Smooth muscle cell (in vitro differentiated cells): ENCODE measurements at regions not wholly inside any gene's neighbourhood (a gene's known extent, or its start where the extent isn't known, plus 50 kb on each side); places are given as distances from the start of the nearest gene placed in this dataset.
"Not testable (repeated sequence)": the region's sequence is repeated elsewhere in the genome, so short reads cannot be mapped to it uniquely, and the experiment has no call there.

Experiments
- DNase-seq: peaks from one replicate; lab custom pipeline; 2025; ENCODE audit not compliant: unreplicated experiment; lab: John Stamatoyannopoulos, UW
- H2AFZ ChIP-seq: fragments of 200-600 bp; sonication (generic); 2 replicates; pipeline ENCODE4 v1.6.0; 2016; ENCODE audit warnings: antibody characterized with exemption, low read depth, mild to moderate bottlenecking
- H3F3A ChIP-seq: fragments of 200-600 bp; sonication (generic); 2 replicates; pipeline ENCODE4 v1.6.0; 2017; ENCODE audit warnings: antibody characterized with exemption, low read depth
- H3K27ac ChIP-seq: fragments of 200-600 bp; sonication (generic); 2 replicates; pipeline ENCODE4 v1.5.1; 2016; ENCODE audit warnings: low read depth, mild to moderate bottlenecking
- H3K27me3 ChIP-seq: fragments of 200-600 bp; sonication (generic); 2 replicates; pipeline ENCODE4 v1.6.1; 2016; ENCODE audit warnings: low read depth, mild to moderate bottlenecking
- H3K36me3 ChIP-seq: fragments of 200-600 bp; sonication (generic); 2 replicates; pipeline ENCODE4 v1.5.1; 2016; ENCODE audit warnings: low read depth
- H3K4me1 ChIP-seq: fragments of 200-600 bp; sonication (generic); 2 replicates; pipeline ENCODE4 v1.5.1; 2016; ENCODE audit warnings: low read depth
- H3K4me2 ChIP-seq: fragments of 200-600 bp; sonication (generic); 2 replicates; pipeline ENCODE4 v1.6.0; 2016; ENCODE audit warnings: mild to moderate bottlenecking
- H3K4me3 ChIP-seq: fragments of 200-600 bp; sonication (generic); 2 replicates; pipeline ENCODE4 v1.5.1; 2016; ENCODE audit warnings: mild to moderate bottlenecking
- H3K79me2 ChIP-seq: fragments of 200-600 bp; sonication (generic); 2 replicates; pipeline ENCODE4 v1.6.0; 2016; ENCODE audit warnings: low read depth, mild to moderate bottlenecking
- H3K9ac ChIP-seq: fragments of 200-600 bp; sonication (generic); 2 replicates; pipeline ENCODE4 v1.6.0; 2016; ENCODE audit warnings: low read depth
- H3K9me3 ChIP-seq: fragments of 200-600 bp; sonication (generic); replicated peaks from 2 replicates; pipeline ENCODE4 v1.5.1; 2016; ENCODE audit warnings: low read depth
- H4K20me1 ChIP-seq: fragments of 200-600 bp; sonication (generic); 2 replicates; pipeline ENCODE4 v1.6.0; 2016; ENCODE audit warnings: low read depth
- WGBS: methylation state at CpG from one replicate; pipeline ENCODE4 v1.1.7; 2016; ENCODE audit warnings: low lambda C conversion rate; 5-methylcytosine and 5-hydroxymethylcytosine counted together
- TF ChIP-seq, protein P1 (sequence below): fragments of 200-600 bp; sonication (generic); IDR thresholded peaks from 2 replicates; pipeline ENCODE4 v1.5.1; 2017; ENCODE audit warnings: borderline replicate concordance, mild to moderate bottlenecking, antibody characterized with exemption; ENCODE audit not compliant: insufficient read depth, poor library complexity, severe bottlenecking

DNA sequence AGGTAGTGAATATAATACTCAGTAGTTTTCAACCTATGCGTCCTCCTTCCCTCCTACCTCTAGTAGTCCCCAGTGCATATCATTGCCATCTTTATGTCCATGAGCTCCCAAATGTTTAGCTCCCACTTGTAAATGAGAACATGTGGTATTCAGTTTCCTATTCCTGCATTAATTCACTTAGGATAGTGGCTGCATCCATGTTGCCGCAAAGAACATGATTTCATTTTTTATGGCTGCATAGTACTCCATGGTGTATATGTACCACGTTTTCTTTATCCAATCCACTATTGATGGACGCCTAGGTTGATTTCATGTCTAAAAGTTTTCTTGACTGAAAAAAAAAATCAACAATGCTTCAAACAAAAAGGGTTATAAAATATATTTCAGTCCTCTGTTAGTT lies 303.4 kb upstream of the SGCG start:
- Histone ChIP-seq H3K4me2 (no peak overlapping the region), H3K4me1 (no peaks in the 10 kb centered on the region), H3K4me3 (no peak overlapping the region), H3K27me3 (no peaks in the 10 kb centered on the region), H3K36me3 (no peaks in the 10 kb centered on the region), H3K79me2 (no peaks in the 10 kb centered on the region), H3K9ac (no peak overlapping the region), H4K20me1 (no peaks in the 10 kb centered on the region), H3K9me3 (no peaks in the 10 kb centered on the region), H3F3A (no peaks in the 10 kb centered on the region), H3K27ac (no peak overlapping the region), H2AFZ (no peak overlapping the region)
- no peak for DNase-seq
- 89% methylated on average over 4 of the region's 4 CpGs for WGBS
- TF ChIP-seq, protein P1, sequence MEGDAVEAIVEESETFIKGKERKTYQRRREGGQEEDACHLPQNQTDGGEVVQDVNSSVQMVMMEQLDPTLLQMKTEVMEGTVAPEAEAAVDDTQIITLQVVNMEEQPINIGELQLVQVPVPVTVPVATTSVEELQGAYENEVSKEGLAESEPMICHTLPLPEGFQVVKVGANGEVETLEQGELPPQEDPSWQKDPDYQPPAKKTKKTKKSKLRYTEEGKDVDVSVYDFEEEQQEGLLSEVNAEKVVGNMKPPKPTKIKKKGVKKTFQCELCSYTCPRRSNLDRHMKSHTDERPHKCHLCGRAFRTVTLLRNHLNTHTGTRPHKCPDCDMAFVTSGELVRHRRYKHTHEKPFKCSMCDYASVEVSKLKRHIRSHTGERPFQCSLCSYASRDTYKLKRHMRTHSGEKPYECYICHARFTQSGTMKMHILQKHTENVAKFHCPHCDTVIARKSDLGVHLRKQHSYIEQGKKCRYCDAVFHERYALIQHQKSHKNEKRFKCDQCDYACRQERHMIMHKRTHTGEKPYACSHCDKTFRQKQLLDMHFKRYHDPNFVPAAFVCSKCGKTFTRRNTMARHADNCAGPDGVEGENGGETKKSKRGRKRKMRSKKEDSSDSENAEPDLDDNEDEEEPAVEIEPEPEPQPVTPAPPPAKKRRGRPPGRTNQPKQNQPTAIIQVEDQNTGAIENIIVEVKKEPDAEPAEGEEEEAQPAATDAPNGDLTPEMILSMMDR = no peak

DNA sequence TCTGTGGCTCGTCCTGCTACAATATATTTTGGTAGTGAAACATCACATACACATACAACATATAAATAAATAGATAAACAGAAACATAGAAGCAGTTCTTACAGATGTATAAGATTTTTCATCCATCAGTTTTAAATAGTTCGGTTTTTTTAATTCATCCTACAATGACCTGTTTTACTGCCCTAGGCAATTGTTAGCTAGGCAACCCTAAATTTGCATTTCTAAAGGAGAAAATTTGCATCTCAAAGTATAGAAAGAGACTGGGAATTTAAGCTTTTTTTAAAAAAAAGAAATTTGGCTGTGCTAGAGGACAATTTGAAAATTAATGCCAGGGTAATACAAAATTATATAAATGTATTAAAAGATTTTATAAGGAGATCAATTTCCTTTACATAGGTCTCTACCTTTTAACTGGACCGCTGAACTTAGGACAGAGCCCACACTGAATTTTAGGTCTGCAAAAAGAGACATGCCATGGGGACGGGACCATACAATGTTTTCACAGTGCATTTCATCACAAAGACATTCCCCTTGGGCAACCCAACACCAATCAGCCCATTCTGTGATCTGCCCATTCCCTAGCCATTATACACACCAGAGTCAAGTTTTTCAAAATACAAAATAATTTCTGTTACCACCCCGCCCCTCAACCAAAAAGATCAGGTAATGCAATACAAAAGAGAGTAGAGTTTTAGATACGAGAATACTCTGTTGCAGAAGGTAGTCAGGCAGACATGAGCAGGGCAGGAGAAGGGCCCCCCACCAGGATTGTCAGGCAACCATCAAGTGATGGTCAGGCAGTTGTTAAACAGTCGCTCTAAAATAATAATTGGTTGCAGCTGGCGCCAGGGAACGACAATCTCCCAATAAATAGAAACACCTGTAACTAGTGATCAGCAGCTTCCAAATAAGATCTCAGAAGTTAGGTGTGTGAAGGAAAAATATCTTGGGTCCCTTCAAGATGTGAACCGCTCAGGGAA lies 299.7 kb upstream of the SGCG start:
- no peaks in the 10 kb centered on the region for H3K36me3 ChIP-seq
- no peaks in the 10 kb centered on the region for H3F3A ChIP-seq
- no peak for DNase-seq
- no peaks in the 10 kb centered on the region for H3K79me2 ChIP-seq
- H4K20me1 ChIP-seq = no peaks in the 10 kb centered on the region
- TF ChIP-seq, protein P1 = no peak
- H3K9ac ChIP-seq = no peak overlapping the region
- H3K27ac ChIP-seq = no peak overlapping the region
- H3K4me2 ChIP-seq = no peak overlapping the region
- no peaks in the 10 kb centered on the region for H3K27me3 ChIP-seq
- no peak overlapping the region for H2AFZ ChIP-seq
- 55% methylated on average over 10 of the region's 10 CpGs for WGBS
- H3K9me3 ChIP-seq = no peaks in the 10 kb centered on the region
- H3K4me1 ChIP-seq = peaks cover 3% of the 10 kb centered on the region
- H3K4me3 ChIP-seq = no peak overlapping the region

DNA sequence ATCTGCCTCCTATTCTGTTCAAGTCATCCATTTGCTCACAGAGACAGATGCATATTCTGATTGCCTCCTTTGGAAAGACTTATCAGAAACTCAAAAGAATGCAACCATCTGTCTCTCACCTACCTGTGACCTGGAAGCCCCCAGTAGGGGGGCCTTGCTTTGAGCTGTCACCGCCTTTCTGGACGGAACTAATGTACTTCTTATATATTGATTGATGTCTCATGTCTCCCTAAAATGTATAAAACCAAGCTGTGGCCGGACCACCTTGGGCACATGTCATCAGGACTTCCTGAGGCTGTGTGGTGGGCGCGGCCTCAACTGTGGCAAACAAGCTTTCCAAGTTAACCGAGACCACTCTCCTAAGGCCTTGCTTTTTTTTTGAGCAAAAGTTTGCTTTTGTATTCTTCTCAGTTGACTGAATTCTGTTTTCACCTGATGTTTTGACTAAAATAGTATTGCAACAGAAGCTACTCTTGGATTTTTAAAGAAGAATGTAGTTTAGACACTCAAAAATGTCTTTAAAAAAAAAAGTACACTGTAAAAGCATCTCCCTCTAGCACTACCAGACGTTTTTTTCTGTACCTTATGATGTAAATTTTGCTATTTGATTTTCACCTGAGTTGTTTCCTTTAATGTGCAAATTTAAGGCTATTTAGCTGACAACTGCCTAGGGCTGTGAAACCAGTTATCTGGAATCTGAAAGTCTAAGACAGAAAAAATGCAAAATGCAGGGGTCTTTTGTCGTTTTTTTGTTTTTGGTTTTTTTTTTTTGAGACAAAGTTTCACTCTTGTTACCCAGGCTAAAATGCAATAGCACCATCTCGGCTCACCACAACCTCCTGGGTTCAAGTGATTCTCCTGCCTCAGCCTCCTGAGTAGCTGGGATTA lies 298.8 kb upstream of the SGCG start:
- not testable (repeated sequence) for H3K4me1 ChIP-seq, H3F3A ChIP-seq, H3K27ac ChIP-seq, H3K79me2 ChIP-seq, H3K4me2 ChIP-seq, H3K4me3 ChIP-seq, H3K27me3 ChIP-seq, H2AFZ ChIP-seq, DNase-seq, H3K9me3 ChIP-seq, H3K36me3 ChIP-seq, H3K9ac ChIP-seq, H4K20me1 ChIP-seq
- WGBS = 50% methylated on average over 9 of the region's 9 CpGs

DNA sequence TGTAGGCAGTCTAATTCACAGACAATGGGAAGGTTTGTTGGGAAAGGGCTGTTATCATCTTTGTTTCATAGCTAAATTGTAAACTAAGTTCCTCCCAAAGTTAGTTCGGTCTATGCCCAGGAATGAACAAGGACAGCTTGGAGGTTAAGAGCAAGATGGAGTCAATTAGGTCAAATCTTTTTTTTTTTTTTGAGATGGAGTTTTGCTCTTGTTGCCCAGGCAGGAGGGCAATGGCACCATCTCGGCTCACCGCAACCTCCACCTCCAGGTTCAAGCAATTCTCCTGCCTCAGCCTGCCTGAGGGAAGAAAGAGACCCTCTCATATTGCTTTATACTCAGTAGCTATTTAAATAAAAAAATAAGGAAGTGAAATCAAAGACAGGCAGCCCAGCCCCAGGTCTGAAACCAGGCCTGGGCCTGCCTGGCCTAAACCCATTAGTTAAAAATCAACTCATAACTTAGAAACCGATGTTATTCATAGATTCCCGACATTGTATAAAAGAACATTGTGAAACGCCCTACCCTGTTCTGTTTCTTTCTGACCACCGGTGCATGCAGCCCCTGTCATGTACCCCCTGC lies 297.4 kb upstream of the SGCG start:
- 88% methylated on average over 7 of the region's 7 CpGs for WGBS
- Histone ChIP-seq H3K36me3 (no peaks in the 10 kb centered on the region), H3K79me2 (no peaks in the 10 kb centered on the region)

More for the DNA sequence above, 297.4 kb upstream of the SGCG start:
- Histone ChIP-seq H3K27ac (no peak overlapping the region), H3F3A (no peaks in the 10 kb centered on the region), H3K4me2 (no peak overlapping the region), H3K4me1 (peaks cover 3% of the 10 kb centered on the region), H4K20me1 (no peaks in the 10 kb centered on the region), H3K27me3 (no peaks in the 10 kb centered on the region), H3K9ac (no peak overlapping the region), H3K4me3 (no peak overlapping the region), H2AFZ (no peak overlapping the region), H3K9me3 (no peaks in the 10 kb centered on the region)
- no peak for DNase-seq
- TF ChIP-seq, protein P1 = no peak
